ENCODE measurements at regions not wholly inside any gene's neighbourhood (a gene's known extent, or its start where the extent isn't known, plus 50 kb on each side); places are given as distances from the start of the nearest gene placed in this dataset.
"Not testable (repeated sequence)": the region's sequence is repeated elsewhere in the genome, so short reads cannot be mapped to it uniquely, and the experiment has no call there.

- H3K4me3 ChIP-seq (ENCODE audit: low read length), result no peak overlapping the region
- no peak for TF ChIP-seq CTCF (IDR thresholded peaks at IDR 0.05; ENCODE audit: insufficient read depth, low read depth, low read length, missing control alignments)
- DNase-seq (ENCODE audit: low read depth), result no peak
These were observed 402.9 kb upstream of the TYRP1 start for GRCh38 chr9:12290166-12290869.

GRCh38 chr9:12305211-12305610 lies 388.0 kb upstream of the TYRP1 start:
- no peak for TF ChIP-seq CTCF (IDR thresholded peaks at IDR 0.05; ENCODE audit: insufficient read depth, low read depth, low read length, missing control alignments)

DNA sequence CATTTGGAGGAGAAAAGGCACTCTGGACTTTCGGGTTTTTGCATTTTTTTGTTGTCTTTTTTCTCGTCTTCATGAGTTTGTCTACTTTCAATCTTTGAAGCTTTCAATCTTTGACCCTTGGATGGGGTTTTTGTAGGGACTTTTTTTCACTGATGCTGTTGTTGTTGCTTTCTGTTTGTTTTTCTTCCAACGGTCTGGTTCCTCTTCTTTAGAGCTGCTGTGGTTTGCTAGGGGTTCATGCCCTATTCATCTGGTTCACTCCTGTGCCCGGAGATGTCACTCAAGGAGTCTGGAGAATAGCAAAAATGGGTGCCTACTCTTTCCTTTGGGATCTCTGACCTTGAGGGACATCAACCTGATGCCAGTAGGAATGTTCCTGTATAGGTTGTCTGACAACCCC lies 378.6 kb upstream of the TYRP1 start:
- TF ChIP-seq CTCF (IDR thresholded peaks at IDR 0.05; ENCODE audit: insufficient read depth, low read depth, low read length, missing control alignments), result no peak
- no peak for DNase-seq (ENCODE audit: low read depth)
- H3K4me3 ChIP-seq (ENCODE audit: low read length), result no peak overlapping the region

More at GRCh38 chr9:12305211-12305610, 388.0 kb upstream of the TYRP1 start:
- H3K4me3 ChIP-seq (ENCODE audit: low read length), result no peak overlapping the region
- no peak for DNase-seq (ENCODE audit: low read depth)

GRCh38 chr9:12318732-12319685 lies 374.2 kb upstream of the TYRP1 start:
- no peak overlapping the region for H3K4me3 ChIP-seq (ENCODE audit: low read length)
- no peak for DNase-seq (ENCODE audit: low read depth)
- TF ChIP-seq CTCF (IDR thresholded peaks at IDR 0.05; ENCODE audit: insufficient read depth, low read depth, low read length, missing control alignments), result no peak

DNA sequence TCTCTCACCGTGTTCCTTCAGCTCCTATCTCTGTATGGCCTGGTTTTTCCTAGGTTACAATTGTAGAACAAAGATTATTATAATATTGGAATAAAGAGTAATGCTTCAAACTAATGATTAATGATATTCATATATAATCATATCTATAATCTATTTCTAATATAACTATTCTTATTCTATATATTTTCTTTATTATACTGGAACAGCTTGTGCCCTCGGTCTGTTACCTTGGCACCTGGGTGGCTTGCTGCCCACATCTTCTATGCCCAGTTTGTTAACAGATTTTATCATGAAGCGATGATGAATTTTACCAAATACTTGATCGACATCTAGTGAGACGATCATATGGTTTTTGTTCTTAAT lies 363.6 kb upstream of the TYRP1 start:
- H3K4me3 ChIP-seq (ENCODE audit: low read length), result no peak overlapping the region
- no peak for TF ChIP-seq CTCF (IDR thresholded peaks at IDR 0.05; ENCODE audit: insufficient read depth, low read depth, low read length, missing control alignments)
- no peak for DNase-seq (ENCODE audit: low read depth)

GRCh38 chr9:12333966-12334365 lies 359.2 kb upstream of the TYRP1 start:
- H3K4me3 ChIP-seq (ENCODE audit: low read length); DNase-seq (ENCODE audit: low read depth): not testable (repeated sequence)

DNA sequence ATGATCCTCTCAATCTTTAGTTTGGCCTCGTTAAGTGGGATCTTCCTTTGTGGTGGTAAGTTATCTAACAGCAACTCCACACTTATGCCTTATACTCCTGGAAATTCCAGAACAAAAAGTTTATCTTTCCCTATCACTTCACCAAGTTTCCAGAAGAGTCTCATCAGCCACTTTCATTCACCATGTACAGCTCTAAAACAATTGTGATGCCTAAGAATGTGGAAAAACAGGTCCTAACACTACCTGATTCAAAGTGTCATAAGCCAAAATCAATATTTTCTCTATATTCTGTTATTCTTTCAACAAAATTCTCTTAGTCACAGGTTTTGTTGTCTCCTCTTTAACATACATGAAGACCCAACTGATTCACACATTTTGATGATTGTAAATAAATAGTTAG lies 342.4 kb upstream of the TYRP1 start:
- no peak overlapping the region for H3K4me3 ChIP-seq (ENCODE audit: low read length)
- DNase-seq (ENCODE audit: low read depth), result peak; percentile 1
- TF ChIP-seq CTCF (IDR thresholded peaks at IDR 0.05; ENCODE audit: insufficient read depth, low read depth, low read length, missing control alignments), result no peak
